ENCODE measurements at regions not wholly inside any gene's neighbourhood (a gene's known extent, or its start where the extent isn't known, plus 50 kb on each side); places are given as distances from the start of the nearest gene placed in this dataset.
"Not testable (repeated sequence)": the region's sequence is repeated elsewhere in the genome, so short reads cannot be mapped to it uniquely, and the experiment has no call there.

DNA sequence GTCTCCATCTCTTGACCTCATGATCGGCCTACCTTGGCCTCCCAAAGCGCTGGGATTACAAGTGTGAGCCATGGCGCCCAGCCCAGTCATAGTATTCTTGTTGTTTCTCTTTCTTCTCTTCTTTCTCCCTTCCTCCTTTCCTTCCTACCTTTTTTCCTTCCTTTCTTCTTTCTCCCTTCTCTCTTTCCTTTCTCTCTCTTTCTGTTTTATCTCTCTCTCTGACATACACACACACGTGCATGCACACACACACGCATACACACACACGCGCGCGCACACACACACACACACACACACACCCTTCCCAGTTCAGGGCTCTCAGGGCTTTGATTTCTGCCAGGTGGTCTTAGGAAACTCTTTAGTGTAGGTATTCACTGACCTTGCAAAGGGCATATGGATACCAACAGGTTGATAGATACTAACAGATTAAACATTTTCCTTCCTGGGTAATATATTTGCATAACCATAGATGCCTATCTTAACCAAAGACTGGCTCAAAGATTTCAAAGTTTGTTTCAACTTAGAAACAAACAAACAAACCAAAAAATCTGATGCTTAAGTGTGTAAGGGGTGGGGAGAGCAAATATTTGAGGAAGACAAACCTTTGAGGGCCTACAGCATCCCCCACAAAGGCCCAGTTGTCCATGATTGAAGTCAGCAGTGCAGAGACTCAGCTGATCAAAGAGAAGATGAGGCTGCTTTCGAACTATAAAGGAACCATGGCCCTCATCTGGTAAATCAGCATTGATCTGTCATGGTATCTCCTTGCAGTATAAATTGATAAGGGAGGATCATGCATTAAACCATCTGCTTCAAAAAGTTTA lies 288.2 kb upstream of the SEMA6A start:
- Mint-ChIP-seq H3K27ac (ENCODE audit: unreplicated experiment) (no peak overlapping the region), H3K4me1 (ENCODE audit: low read depth) (no peaks in the 10 kb centered on the region), H3K36me3 (ENCODE audit: low read depth) (no peaks in the 10 kb centered on the region), H3K9me3 (ENCODE audit: low read depth) (peaks cover 4% of the 10 kb centered on the region), H3K27me3 (ENCODE audit: low read depth) (no peaks in the 10 kb centered on the region), H3K4me3 (ENCODE audit: unreplicated experiment) (no peak overlapping the region)
- no peak for DNase-seq (ENCODE audit: low spot score)
- TF ChIP-seq, protein P1, sequence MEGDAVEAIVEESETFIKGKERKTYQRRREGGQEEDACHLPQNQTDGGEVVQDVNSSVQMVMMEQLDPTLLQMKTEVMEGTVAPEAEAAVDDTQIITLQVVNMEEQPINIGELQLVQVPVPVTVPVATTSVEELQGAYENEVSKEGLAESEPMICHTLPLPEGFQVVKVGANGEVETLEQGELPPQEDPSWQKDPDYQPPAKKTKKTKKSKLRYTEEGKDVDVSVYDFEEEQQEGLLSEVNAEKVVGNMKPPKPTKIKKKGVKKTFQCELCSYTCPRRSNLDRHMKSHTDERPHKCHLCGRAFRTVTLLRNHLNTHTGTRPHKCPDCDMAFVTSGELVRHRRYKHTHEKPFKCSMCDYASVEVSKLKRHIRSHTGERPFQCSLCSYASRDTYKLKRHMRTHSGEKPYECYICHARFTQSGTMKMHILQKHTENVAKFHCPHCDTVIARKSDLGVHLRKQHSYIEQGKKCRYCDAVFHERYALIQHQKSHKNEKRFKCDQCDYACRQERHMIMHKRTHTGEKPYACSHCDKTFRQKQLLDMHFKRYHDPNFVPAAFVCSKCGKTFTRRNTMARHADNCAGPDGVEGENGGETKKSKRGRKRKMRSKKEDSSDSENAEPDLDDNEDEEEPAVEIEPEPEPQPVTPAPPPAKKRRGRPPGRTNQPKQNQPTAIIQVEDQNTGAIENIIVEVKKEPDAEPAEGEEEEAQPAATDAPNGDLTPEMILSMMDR (IDR thresholded peaks at IDR 0.05), result no peak

DNA sequence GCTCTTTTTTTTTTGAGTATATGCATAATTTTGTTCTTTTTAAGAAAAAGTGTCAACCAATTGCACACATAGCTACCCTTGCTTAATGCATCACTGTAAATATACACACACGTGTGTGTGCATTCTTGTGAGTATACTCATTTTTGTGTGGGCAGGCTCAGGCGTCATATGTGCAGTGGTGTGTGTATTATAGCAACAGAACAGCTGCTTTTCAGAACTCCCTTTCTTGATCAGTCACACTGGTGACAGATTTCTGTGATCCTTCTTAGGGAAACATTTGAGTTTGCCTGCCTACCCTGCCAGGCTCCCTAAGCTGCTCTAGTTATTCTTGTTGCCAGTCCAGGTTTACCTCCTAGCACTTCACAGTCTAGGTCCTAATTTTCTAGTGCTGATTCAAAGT lies 287.0 kb upstream of the SEMA6A start:
- Mint-ChIP-seq H3K27ac (ENCODE audit: unreplicated experiment) (no peak overlapping the region), H3K9me3 (ENCODE audit: low read depth) (no peaks in the 10 kb centered on the region), H3K27me3 (ENCODE audit: low read depth) (no peaks in the 10 kb centered on the region), H3K4me3 (ENCODE audit: unreplicated experiment) (no peak overlapping the region), H3K4me1 (ENCODE audit: low read depth) (no peaks in the 10 kb centered on the region), H3K36me3 (ENCODE audit: low read depth) (no peaks in the 10 kb centered on the region)
- no peak for DNase-seq (ENCODE audit: low spot score)
- TF ChIP-seq, protein P1 (IDR thresholded peaks at IDR 0.05), result no peak

DNA sequence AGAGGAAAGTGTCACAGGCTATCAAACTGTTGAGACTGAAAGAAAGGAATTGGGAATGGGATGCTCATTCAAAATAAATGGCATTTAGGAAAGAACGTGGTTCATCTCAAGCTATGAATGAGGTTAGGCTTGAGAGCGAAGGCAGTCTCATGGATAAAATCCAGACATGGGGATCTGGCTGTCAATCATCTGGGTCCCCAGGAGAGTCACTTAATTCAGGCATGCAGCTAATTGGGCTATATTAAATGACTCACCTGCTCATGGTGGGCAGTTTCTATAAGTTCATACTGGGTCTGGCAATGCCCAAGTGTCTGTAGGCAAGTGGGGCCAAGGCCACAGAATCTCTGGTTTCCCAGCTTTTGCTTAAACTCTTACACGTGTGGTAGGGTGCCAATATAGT lies 286.5 kb upstream of the SEMA6A start:
- H3K4me3 Mint-ChIP-seq (ENCODE audit: unreplicated experiment), result no peak overlapping the region
- no peaks in the 10 kb centered on the region for H3K27me3 Mint-ChIP-seq (ENCODE audit: low read depth)
- TF ChIP-seq, protein P1 (IDR thresholded peaks at IDR 0.05), result no peak
- DNase-seq (ENCODE audit: low spot score), result no peak
- no peaks in the 10 kb centered on the region for H3K4me1 Mint-ChIP-seq (ENCODE audit: low read depth)
- no peaks in the 10 kb centered on the region for H3K36me3 Mint-ChIP-seq (ENCODE audit: low read depth)
- H3K27ac Mint-ChIP-seq (ENCODE audit: unreplicated experiment), result no peak overlapping the region
- H3K9me3 Mint-ChIP-seq (ENCODE audit: low read depth), result no peaks in the 10 kb centered on the region

DNA sequence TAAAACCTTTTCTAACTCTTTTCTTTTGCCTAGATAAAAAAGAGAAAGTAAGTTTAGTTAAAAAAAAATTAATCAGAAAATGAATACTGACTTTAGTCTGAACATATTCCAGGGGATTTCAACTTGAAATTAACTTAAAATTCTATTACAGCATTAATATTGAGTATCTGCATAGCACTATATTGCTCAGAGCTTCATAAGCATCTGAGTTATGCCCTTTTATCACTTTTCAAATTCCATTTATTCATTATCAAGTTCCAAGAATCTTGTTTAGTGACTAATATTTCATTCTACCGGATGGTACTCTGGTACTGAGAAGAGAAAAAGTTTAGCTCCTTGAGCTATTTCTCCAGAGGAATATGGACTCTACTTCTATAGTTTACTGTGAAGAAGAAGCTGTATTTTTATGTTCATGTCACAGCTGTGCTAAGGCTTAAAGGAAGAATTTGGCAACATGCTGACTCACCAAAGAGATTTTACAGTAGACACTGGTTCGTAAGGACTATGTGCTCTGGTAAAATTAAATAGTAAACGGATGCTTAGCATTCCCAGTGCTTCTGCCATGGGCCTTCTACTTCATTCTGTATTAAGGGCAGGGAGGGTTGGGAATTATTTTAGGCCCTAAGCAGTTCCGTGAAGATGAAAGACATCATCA lies 285.2 kb upstream of the SEMA6A start:
- Mint-ChIP-seq H3K27ac (ENCODE audit: unreplicated experiment) (no peak overlapping the region), H3K4me1 (ENCODE audit: low read depth) (no peaks in the 10 kb centered on the region), H3K9me3 (ENCODE audit: low read depth) (no peaks in the 10 kb centered on the region), H3K4me3 (ENCODE audit: unreplicated experiment) (no peak overlapping the region), H3K27me3 (ENCODE audit: low read depth) (no peaks in the 10 kb centered on the region), H3K36me3 (ENCODE audit: low read depth) (no peaks in the 10 kb centered on the region)
- DNase-seq (ENCODE audit: low spot score), result no peak
- TF ChIP-seq, protein P1 (IDR thresholded peaks at IDR 0.05), result no peak

DNA sequence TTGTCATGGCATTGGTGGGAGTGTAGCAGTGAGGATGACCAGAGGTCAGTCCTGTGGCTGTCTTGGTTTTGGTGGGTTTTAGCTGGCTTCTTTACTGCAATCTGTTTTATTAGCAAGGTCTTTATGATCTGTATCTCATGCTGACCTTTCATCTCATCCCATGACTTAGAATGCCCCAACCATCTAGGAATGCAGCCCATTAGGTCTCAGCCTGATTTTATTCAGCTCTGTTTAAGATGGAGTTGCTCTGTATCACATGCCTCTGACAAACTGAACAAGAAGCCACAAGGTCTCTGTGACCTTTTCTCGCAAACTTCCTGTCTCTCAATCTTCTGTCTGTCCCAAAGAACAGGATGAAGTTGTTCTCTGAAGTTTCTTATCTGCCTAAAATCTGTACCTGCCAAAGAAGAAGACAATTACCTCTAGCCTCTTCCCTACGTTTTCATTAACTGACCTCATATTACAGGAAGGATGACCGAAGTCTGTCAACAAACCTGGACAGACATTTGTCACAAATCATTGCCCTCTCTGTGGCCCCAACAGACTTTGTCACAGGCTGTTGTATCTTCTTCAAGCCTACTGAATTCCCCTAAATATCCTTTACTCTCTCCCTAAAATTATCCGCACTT lies 284.2 kb upstream of the SEMA6A start:
- no peak for DNase-seq (ENCODE audit: low spot score)
- Mint-ChIP-seq H3K4me1 (ENCODE audit: low read depth) (no peaks in the 10 kb centered on the region), H3K27me3 (ENCODE audit: low read depth) (no peaks in the 10 kb centered on the region), H3K27ac (ENCODE audit: unreplicated experiment) (no peak overlapping the region), H3K4me3 (ENCODE audit: unreplicated experiment) (no peak overlapping the region), H3K9me3 (ENCODE audit: low read depth) (no peaks in the 10 kb centered on the region), H3K36me3 (ENCODE audit: low read depth) (no peaks in the 10 kb centered on the region)
- TF ChIP-seq, protein P1 (IDR thresholded peaks at IDR 0.05), result no peak

DNA sequence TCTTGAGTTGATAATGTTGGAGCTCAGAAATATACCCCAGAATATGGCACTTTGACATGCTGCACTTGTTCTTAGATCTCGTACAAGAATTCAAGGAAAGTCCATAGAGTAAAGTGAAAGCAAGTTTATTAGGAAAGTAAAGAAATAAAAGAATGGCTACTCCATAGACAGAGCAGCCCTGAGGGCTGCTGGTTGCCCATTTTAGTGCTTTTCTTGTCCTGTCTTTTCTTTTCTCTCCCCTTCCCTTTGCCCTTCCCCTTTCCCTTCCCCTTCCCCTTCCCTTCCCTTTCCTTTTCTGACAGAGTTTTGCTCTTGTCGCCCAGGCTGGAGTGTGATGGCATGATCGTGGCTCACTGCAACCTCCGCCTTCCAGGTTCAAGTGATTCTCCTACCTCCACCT lies 283.4 kb upstream of the SEMA6A start:
- not testable (repeated sequence) for DNase-seq (ENCODE audit: low spot score); H3K27ac Mint-ChIP-seq (ENCODE audit: unreplicated experiment); H3K27me3 Mint-ChIP-seq (ENCODE audit: low read depth); H3K9me3 Mint-ChIP-seq (ENCODE audit: low read depth); H3K4me1 Mint-ChIP-seq (ENCODE audit: low read depth); H3K4me3 Mint-ChIP-seq (ENCODE audit: unreplicated experiment); H3K36me3 Mint-ChIP-seq (ENCODE audit: low read depth)
